Left ventricle myocardium inferior (tissue), 1 donor: ENCODE measurements at regions not wholly inside any gene's neighbourhood (a gene's known extent, or its start where the extent isn't known, plus 50 kb on each side); places are given as distances from the start of the nearest gene placed in this dataset.

ENCODE experiments used
- DNase-seq: peaks from one replicate; pipeline ENCODE4 v3.0.0-alpha.2; 2020
- H3K27ac ChIP-seq: fragments of 200-600 bp; replicated peaks from 2 replicates; pipeline ENCODE4 v1.8.0; 2021
- H3K27me3 ChIP-seq: fragments of 200-600 bp; 2 replicates; pipeline ENCODE4 v1.8.0; 2021; ENCODE audit warnings: low read depth
- H3K36me3 ChIP-seq: fragments of 200-600 bp; 2 replicates; pipeline ENCODE4 v1.8.0; 2021
- H3K4me1 ChIP-seq: fragments of 200-600 bp; 2 replicates; pipeline ENCODE4 v1.8.0; 2021
- H3K4me3 ChIP-seq: fragments of 200-600 bp; 2 replicates; pipeline ENCODE4 v1.8.0; 2021; ENCODE audit warnings: mild to moderate bottlenecking, moderate library complexity
- H3K9me3 ChIP-seq: fragments of 200-600 bp; replicated peaks from 2 replicates; pipeline ENCODE4 v1.8.0; 2021
- intact Hi-C: fragments of 100-400 bp; cut with micrococcal nuclease; formaldehyde crosslinking; loops from one replicate; pipeline ENCODE4 v1.11.0; 2022
- TF ChIP-seq, protein P1 (sequence below): fragments of 200-600 bp; IDR thresholded peaks from 2 replicates; pipeline ENCODE4 v1.8.0; 2021; ENCODE audit warnings: antibody characterized with exemption, mild to moderate bottlenecking, borderline replicate concordance
- donor health status: DM: no; HTN: yes; CAD: no; lungs with severe emphysema.

- H3K4me1 ChIP-seq: no peaks in the 10 kb centered on the region
- no peak overlapping the region for H3K27ac ChIP-seq
- no peak for DNase-seq
- intact Hi-C loops: no loop called here
- peaks cover 7% of the 10 kb centered on the region for H3K9me3 ChIP-seq
- TF ChIP-seq, protein P1, sequence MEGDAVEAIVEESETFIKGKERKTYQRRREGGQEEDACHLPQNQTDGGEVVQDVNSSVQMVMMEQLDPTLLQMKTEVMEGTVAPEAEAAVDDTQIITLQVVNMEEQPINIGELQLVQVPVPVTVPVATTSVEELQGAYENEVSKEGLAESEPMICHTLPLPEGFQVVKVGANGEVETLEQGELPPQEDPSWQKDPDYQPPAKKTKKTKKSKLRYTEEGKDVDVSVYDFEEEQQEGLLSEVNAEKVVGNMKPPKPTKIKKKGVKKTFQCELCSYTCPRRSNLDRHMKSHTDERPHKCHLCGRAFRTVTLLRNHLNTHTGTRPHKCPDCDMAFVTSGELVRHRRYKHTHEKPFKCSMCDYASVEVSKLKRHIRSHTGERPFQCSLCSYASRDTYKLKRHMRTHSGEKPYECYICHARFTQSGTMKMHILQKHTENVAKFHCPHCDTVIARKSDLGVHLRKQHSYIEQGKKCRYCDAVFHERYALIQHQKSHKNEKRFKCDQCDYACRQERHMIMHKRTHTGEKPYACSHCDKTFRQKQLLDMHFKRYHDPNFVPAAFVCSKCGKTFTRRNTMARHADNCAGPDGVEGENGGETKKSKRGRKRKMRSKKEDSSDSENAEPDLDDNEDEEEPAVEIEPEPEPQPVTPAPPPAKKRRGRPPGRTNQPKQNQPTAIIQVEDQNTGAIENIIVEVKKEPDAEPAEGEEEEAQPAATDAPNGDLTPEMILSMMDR: no peak
- no peak overlapping the region for H3K4me3 ChIP-seq
- H3K27me3 ChIP-seq: peaks cover 100% of the 10 kb centered on the region
- no peaks in the 10 kb centered on the region for H3K36me3 ChIP-seq
Observed at GRCh38 chr6:33959661-33960344, 156.0 kb upstream of the MLN start.

- DNase-seq: no peak
Observed at GRCh38 chr6:33959329-33959651, 155.5 kb upstream of the MLN start.

GRCh38 chr6:33958526-33959328, 154.9 kb upstream of the MLN start:
- Histone ChIP-seq H3K36me3 (no peaks in the 10 kb centered on the region), H3K27ac (no peak overlapping the region), H3K27me3 (peaks cover 100% of the 10 kb centered on the region), H3K9me3 (no peaks in the 10 kb centered on the region), H3K4me1 (no peaks in the 10 kb centered on the region), H3K4me3 (no peak overlapping the region)
- no peak for DNase-seq
- intact Hi-C loops: no loop called here
- TF ChIP-seq, protein P1: no peak

More at GRCh38 chr6:33959329-33959651, 155.5 kb upstream of the MLN start:
- TF ChIP-seq, protein P1: no peak
- H3K27me3 ChIP-seq: peaks cover 100% of the 10 kb centered on the region
- no peaks in the 10 kb centered on the region for H3K4me1 ChIP-seq
- intact Hi-C loops: no loop called here
- H3K36me3 ChIP-seq: no peaks in the 10 kb centered on the region
- no peak overlapping the region for H3K4me3 ChIP-seq
- H3K9me3 ChIP-seq: peaks cover 2% of the 10 kb centered on the region
- no peak overlapping the region for H3K27ac ChIP-seq

DNA sequence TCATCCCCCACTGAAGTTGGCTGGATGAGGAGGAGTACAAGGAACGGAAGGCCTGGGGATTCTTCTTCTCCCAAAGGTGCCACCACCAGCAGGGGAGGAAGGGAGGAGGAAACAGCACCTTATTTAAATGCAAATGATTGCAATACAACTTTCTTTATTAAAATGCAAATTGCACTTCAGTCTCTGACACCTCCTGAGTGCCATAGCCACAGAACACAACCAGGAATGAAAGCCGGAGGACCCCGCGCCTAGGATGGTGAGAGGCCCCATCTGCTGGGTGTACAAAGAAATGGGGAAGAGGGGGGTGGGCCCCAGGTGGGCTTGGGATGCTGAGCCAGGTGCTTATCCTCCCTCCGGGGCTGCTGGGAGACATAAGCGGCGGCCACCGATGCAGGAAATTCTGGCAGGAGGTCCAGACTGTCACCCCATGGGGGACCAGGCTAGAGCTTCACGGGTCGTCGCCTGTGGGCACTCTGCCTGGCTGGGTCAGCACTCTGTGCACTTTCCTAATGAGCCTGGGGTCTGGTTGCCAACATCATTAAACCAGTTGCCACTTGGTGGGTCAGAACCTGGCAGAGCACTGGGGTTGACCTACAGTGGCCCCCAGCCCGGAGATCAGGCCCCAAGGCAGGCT, 154.2 kb upstream of the MLN start:
- no peaks in the 10 kb centered on the region for H3K4me1 ChIP-seq
- H3K36me3 ChIP-seq: no peaks in the 10 kb centered on the region
- H3K4me3 ChIP-seq: no peak overlapping the region
- no peak overlapping the region for H3K27ac ChIP-seq
- TF ChIP-seq, protein P1: no peak
- H3K9me3 ChIP-seq: no peaks in the 10 kb centered on the region
- H3K27me3 ChIP-seq: peaks cover 98% of the 10 kb centered on the region
- no peak for DNase-seq
- intact Hi-C loops: no loop called here

GRCh38 chr6:33957131-33957891, 153.5 kb upstream of the MLN start:
- Histone ChIP-seq H3K4me1 (no peaks in the 10 kb centered on the region), H3K4me3 (no peak overlapping the region), H3K36me3 (no peaks in the 10 kb centered on the region), H3K27ac (no peak overlapping the region), H3K27me3 (peaks cover 98% of the 10 kb centered on the region), H3K9me3 (no peaks in the 10 kb centered on the region)
- DNase-seq: no peak
- intact Hi-C loops: no loop called here
- TF ChIP-seq, protein P1: no peak
